ENCODE measurements at regions not wholly inside any gene's neighbourhood (a gene's known extent, or its start where the extent isn't known, plus 50 kb on each side); places are given as distances from the start of the nearest gene placed in this dataset.

GRCh38 chr2:164203131-164203530 is 418.2 kb downstream of the GRB14 start:
- TF ChIP-seq CTCF (IDR thresholded peaks at IDR 0.05; ENCODE audit: insufficient read depth, low read depth, low read length), result no peak
- DNase-seq (ENCODE audit: low read depth), result no peak
- no peak overlapping the region for H3K4me3 ChIP-seq (ENCODE audit: low read depth, low read length)

GRCh38 chr2:164198256-164198655 is 423.0 kb downstream of the GRB14 start:
- no peak for TF ChIP-seq CTCF (IDR thresholded peaks at IDR 0.05; ENCODE audit: insufficient read depth, low read depth, low read length)
- no peak for DNase-seq (ENCODE audit: low read depth)
- H3K4me3 ChIP-seq (ENCODE audit: low read depth, low read length), result no peak overlapping the region

GRCh38 chr2:164190700-164191099 is 430.6 kb downstream of the GRB14 start:
- H3K4me3 ChIP-seq (ENCODE audit: low read depth, low read length), result no peak overlapping the region
- no peak for TF ChIP-seq CTCF (IDR thresholded peaks at IDR 0.05; ENCODE audit: insufficient read depth, low read depth, low read length)
- DNase-seq (ENCODE audit: low read depth), result no peak

- TF ChIP-seq CTCF (IDR thresholded peaks at IDR 0.05; ENCODE audit: insufficient read depth, low read depth, low read length), result no peak
- no peak for DNase-seq (ENCODE audit: low read depth)
- H3K4me3 ChIP-seq (ENCODE audit: low read depth, low read length), result no peak overlapping the region
These were observed 431.4 kb downstream of the GRB14 start for GRCh38 chr2:164189851-164190250.

- H3K4me3 ChIP-seq (ENCODE audit: low read depth, low read length), result no peak overlapping the region
- no peak for DNase-seq (ENCODE audit: low read depth)
- no peak for TF ChIP-seq CTCF (IDR thresholded peaks at IDR 0.05; ENCODE audit: insufficient read depth, low read depth, low read length)
These were observed 434.2 kb downstream of the GRB14 start for GRCh38 chr2:164187121-164187520.

- no peak for DNase-seq (ENCODE audit: low read depth)
- no peak for TF ChIP-seq CTCF (IDR thresholded peaks at IDR 0.05; ENCODE audit: insufficient read depth, low read depth, low read length)
- H3K4me3 ChIP-seq (ENCODE audit: low read depth, low read length), result no peak overlapping the region
These were observed 434.7 kb downstream of the GRB14 start for GRCh38 chr2:164186591-164186990.

- DNase-seq (ENCODE audit: low read depth), result no peak
- no peak for TF ChIP-seq CTCF (IDR thresholded peaks at IDR 0.05; ENCODE audit: insufficient read depth, low read depth, low read length)
- H3K4me3 ChIP-seq (ENCODE audit: low read depth, low read length), result no peak overlapping the region
These were observed 439.1 kb downstream of the GRB14 start for GRCh38 chr2:164182116-164182627.
